ENCODE measurements at regions not wholly inside any gene's neighbourhood (a gene's known extent, or its start where the extent isn't known, plus 50 kb on each side); places are given as distances from the start of the nearest gene placed in this dataset.

DNA sequence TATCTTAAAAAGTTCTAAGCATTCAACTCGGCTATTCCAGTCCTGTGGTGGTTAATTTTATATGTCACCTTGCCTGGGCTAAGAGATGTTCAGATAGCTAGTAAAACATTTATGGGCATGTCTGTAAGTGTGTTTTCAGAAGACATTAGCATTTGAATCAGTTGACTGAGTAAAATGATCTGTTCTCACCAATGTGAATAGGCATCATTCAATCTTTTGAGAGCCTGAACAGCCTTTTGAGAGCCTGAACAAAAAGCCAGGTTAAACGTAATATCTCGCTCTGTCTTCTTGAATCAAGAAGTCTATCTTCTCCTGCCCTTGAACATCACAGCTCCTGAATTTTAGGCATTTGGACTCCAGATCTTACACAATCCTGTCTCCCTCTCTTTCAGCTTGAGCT lies 1266.1 kb downstream of the LRFN5 start:
- H3K27ac ChIP-seq (ENCODE audit: low read depth), result no peak overlapping the region
- WGBS, result 69% methylated on average over 3 of the region's 3 CpGs
- no peaks in the 10 kb centered on the region for H3K4me1 ChIP-seq (ENCODE audit: insufficient read depth)
- no peak for DNase-seq (ENCODE audit: extremely low spot score)
- no peak overlapping the region for H3K4me3 ChIP-seq (ENCODE audit: low read depth, low read length)
- no peaks in the 10 kb centered on the region for H3K36me3 ChIP-seq (ENCODE audit: insufficient read depth)

DNA sequence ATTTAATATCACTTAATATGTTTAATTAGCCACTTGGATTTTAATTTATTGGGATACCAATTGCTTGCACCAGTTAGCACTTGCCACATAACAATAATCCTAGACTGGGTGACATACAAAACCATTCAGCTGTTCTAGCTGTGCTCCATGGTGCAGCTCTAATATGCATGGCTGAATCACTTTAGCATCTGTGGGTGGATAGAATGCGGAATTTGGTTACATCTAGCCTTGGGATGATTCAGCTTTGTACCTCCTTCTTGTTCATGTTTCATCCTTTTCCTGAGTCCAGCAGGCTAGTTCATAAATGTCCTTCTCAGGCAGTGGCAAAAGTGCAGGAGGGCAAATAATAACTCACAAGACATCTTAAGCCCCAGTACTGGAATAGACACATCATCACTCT lies 1263.0 kb downstream of the LRFN5 start:
- Histone ChIP-seq H3K4me3 (ENCODE audit: low read depth, low read length) (no peak overlapping the region), H3K4me1 (ENCODE audit: insufficient read depth) (no peaks in the 10 kb centered on the region), H3K27ac (ENCODE audit: low read depth) (no peak overlapping the region), H3K36me3 (ENCODE audit: insufficient read depth) (no peaks in the 10 kb centered on the region)
- WGBS, result 94% methylated on average over 1 of the region's 1 CpG
- no peak for DNase-seq (ENCODE audit: extremely low spot score)

DNA sequence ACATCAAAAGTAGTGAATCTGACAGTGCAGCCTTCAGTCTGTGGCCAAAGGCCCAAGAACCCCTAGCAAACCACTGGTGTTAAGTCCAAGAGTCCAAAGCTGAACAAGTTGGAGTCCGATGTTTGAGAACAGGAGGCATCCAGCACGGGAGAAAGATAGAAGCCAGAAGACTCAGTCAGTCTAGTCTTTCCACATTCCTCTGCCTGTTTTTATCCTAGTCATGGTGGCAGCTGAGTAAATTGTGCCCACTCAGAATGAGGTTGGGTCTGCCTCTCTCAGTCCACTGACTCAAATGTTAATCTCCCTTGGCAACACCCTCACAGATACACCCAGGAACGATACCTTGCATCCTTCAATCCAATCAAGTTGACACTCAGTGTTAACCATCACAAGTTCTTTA lies 1255.4 kb downstream of the LRFN5 start:
- DNase-seq (ENCODE audit: extremely low spot score), result no peak
- Histone ChIP-seq H3K4me1 (ENCODE audit: insufficient read depth) (no peaks in the 10 kb centered on the region), H3K36me3 (ENCODE audit: insufficient read depth) (no peaks in the 10 kb centered on the region), H3K27ac (ENCODE audit: low read depth) (no peak overlapping the region), H3K4me3 (ENCODE audit: low read depth, low read length) (no peak overlapping the region)
- 93% methylated on average over 3 of the region's 3 CpGs for WGBS

DNA sequence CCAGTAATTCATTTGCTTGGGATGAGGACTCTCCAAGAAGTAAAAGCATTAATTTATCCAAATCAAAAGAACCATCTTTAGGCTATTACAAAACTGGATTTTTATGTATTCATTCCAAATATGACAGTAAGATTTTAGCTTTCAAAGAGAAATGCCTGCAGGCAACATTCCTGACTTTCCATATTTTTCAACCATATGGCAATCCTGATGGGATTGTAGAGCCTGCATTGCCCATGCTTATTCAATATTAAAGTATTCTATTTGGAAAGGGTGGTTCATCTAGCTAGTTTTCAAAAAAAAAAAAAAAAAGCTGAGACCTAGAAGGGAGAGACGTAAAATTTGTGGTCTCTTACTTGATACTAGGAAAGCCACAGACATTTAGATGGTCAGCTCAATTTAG lies 1253.7 kb downstream of the LRFN5 start:
- WGBS, result 91% methylated on average over 1 of the region's 1 CpG
- no peaks in the 10 kb centered on the region for H3K36me3 ChIP-seq (ENCODE audit: insufficient read depth)

DNA sequence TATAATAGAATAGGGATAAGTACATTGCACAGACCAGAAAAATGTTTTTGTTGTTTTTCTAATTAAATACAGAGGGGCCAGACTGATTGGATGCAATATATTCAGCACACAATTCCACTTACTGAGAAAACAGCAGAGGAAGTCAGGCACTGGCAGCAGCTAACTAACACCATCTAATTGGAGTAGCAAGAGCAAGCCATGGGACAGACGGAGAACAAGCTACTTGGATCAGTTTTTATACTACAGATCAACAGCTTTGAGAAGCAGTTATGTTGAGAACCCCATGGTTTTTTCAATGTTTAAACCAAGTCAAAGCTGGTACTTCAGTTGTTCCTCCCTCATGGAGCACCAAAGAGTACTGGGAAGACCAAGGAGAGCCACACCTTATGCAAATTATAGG lies 1249.4 kb downstream of the LRFN5 start:
- Histone ChIP-seq H3K36me3 (ENCODE audit: insufficient read depth) (no peaks in the 10 kb centered on the region), H3K27ac (ENCODE audit: low read depth) (no peak overlapping the region), H3K4me1 (ENCODE audit: insufficient read depth) (no peaks in the 10 kb centered on the region), H3K4me3 (ENCODE audit: low read depth, low read length) (no peak overlapping the region)
- DNase-seq (ENCODE audit: extremely low spot score), result no peak
- WGBS, result 85% methylated on average over 1 of the region's 1 CpG

More for the DNA sequence above, 1253.7 kb downstream of the LRFN5 start:
- Histone ChIP-seq H3K4me3 (ENCODE audit: low read depth, low read length) (no peak overlapping the region), H3K27ac (ENCODE audit: low read depth) (no peak overlapping the region), H3K4me1 (ENCODE audit: insufficient read depth) (no peaks in the 10 kb centered on the region)
- no peak for DNase-seq (ENCODE audit: extremely low spot score)

DNA sequence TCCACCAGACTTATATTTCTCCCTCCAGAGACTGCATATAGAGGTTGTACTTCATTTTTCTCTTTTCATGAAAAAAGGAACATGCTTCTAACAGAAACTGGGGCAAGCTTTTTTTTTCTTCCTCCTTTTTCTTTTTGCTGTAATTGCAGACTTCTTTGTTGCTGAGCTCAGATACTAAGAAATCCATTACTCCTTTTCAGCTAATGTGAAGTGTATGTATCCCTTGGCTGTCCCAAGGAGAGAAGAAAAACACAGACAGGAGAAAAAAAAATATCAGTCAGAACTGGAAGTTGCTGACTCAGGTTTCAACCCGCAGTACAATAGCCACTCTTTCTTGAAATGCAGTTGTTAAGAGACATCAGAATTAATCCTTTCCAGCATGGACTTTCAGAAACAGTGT lies 1248.4 kb downstream of the LRFN5 start:
- Histone ChIP-seq H3K27ac (ENCODE audit: low read depth) (no peak overlapping the region), H3K4me1 (ENCODE audit: insufficient read depth) (no peaks in the 10 kb centered on the region), H3K36me3 (ENCODE audit: insufficient read depth) (no peaks in the 10 kb centered on the region), H3K4me3 (ENCODE audit: low read depth, low read length) (no peak overlapping the region)
- WGBS, result 15% methylated on average over 1 of the region's 1 CpG
- DNase-seq (ENCODE audit: extremely low spot score), result no peak

DNA sequence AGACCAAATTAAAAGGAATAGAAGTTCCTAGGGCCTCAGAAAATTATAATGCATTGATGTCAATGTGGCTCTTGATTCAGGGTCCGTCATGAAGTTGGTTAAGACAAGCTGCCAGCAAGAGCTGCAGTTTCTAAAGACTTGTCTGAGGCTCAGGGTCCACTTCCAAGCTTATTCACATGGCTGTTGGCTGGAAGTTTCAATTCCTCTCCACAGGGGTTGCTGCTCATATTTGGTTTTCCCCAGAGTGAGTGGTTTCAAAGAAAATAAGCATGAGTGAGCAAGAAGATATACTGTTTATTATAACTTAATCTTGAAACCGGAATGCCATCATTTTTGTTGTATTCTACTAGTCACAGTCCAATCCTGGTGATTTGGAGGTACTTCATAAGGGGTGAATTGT lies 1247.4 kb downstream of the LRFN5 start:
- H3K36me3 ChIP-seq (ENCODE audit: insufficient read depth), result no peaks in the 10 kb centered on the region
- 68% methylated on average over 2 of the region's 2 CpGs for WGBS
- no peak overlapping the region for H3K4me3 ChIP-seq (ENCODE audit: low read depth, low read length)
- no peaks in the 10 kb centered on the region for H3K4me1 ChIP-seq (ENCODE audit: insufficient read depth)
- DNase-seq (ENCODE audit: extremely low spot score), result no peak
- H3K27ac ChIP-seq (ENCODE audit: low read depth), result no peak overlapping the region

DNA sequence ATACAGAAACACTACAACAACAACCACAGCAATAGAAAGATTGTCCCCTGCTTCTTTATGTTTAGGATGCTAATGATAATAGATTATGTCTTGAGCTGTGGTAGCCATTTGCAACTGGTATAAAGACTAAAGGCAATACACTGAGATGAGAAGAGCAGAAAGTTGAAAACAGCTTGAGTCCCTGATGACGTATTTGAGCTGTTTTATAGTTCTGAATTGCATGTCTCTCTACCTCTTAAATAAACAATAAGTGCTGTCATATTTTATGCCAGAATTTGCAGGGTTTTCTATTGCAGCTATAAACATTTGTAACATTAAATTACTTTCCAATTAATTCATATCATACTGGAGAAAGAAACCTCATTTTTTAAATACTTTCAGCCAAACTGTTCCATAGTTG lies 1242.0 kb downstream of the LRFN5 start:
- H3K4me3 ChIP-seq (ENCODE audit: low read depth, low read length), result no peak overlapping the region
- 33% methylated on average over 1 of the region's 1 CpG for WGBS
- H3K4me1 ChIP-seq (ENCODE audit: insufficient read depth), result no peaks in the 10 kb centered on the region
- no peak for DNase-seq (ENCODE audit: extremely low spot score)
- no peak overlapping the region for H3K27ac ChIP-seq (ENCODE audit: low read depth)
- H3K36me3 ChIP-seq (ENCODE audit: insufficient read depth), result no peaks in the 10 kb centered on the region

DNA sequence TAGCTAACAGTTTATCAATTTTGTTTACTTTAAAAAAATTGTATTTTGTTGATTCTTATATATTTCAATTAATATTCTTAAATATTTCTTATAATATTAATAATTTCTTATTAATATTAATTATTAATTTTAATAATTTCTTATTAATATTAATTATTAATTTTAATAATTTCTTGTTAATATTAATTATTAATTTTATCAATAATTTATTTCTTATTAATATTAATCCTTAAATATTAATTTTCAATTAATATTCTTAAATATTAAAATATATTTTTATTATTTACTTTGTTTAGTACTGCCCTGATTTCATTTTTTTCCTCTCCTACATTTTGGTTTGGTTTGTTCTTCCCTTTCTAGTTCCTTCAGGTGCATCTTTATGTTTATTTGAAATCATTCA lies 1208.1 kb downstream of the LRFN5 start:
- H3K4me1 ChIP-seq (ENCODE audit: insufficient read depth), result no peaks in the 10 kb centered on the region
- H3K4me3 ChIP-seq (ENCODE audit: low read depth, low read length), result no peak overlapping the region
- no peak overlapping the region for H3K27ac ChIP-seq (ENCODE audit: low read depth)
- DNase-seq (ENCODE audit: extremely low spot score), result no peak
- H3K36me3 ChIP-seq (ENCODE audit: insufficient read depth), result no peaks in the 10 kb centered on the region

DNA sequence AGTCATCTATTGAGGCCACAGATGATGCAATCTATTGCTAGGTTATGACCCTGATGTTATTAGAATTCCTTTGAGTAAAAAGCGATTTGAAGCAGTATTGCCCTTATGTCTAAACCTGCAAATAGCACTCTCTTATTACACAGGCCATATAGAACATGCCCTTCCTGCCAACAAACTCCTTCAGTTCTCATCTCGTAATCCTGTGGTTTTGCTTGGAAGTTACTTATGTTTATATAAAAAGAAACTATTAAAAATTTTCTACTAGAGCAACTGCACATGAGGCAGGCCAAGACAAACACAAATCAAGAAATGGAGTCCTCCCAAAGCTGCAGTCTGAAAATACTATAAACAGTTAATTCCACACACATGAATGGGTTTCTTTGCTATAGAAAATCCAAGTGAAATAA lies 1200.2 kb downstream of the LRFN5 start:
- Histone ChIP-seq H3K4me3 (ENCODE audit: low read depth, low read length) (no peak overlapping the region), H3K4me1 (ENCODE audit: insufficient read depth) (no peaks in the 10 kb centered on the region), H3K36me3 (ENCODE audit: insufficient read depth) (no peaks in the 10 kb centered on the region), H3K27ac (ENCODE audit: low read depth) (no peak overlapping the region)
- WGBS, result 18% methylated on average over 2 of the region's 2 CpGs
- peak; percentile 64 for DNase-seq (ENCODE audit: extremely low spot score)

DNA sequence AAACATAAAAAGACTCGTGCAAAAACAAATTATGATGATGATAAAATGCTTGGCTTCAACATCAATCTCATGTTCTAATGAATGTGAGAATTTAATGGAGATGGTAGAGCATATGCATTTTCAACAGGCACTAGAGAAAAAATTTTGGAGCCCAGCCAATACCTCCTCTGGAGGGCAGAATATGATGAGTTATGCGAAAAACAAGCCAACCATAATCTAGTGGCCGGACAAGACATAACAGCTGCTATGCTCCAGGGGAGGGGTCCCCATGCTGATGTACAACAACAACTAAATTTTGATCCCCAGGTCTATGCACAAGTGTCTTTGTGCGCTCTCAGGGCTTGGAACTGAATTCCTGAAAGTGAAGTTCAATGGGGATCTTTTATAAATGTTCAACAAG lies 1197.5 kb downstream of the LRFN5 start:
- 91% methylated on average over 4 of the region's 4 CpGs for WGBS
- no peak for DNase-seq (ENCODE audit: extremely low spot score)
- Histone ChIP-seq H3K4me1 (ENCODE audit: insufficient read depth) (no peaks in the 10 kb centered on the region), H3K36me3 (ENCODE audit: insufficient read depth) (no peaks in the 10 kb centered on the region), H3K27ac (ENCODE audit: low read depth) (no peak overlapping the region), H3K4me3 (ENCODE audit: low read depth, low read length) (no peak overlapping the region)

DNA sequence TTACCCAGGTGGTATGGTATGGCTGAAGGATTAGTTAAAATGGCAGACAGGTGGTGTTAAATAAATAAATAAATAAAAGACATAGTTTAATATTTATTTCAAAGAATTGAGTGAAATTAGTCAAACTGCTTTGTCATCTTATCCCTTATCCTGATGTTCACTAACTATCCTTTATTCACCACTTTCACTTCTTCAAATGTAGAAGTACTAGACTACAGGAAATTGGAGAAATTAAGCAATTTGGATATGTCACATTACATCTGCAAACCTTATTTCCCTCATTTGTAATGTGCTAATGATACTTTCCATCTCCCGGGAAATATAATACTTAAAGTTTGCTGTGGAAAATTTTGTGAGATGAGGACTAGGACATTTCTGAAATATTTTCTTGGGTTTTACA lies 1195.7 kb downstream of the LRFN5 start:
- H3K4me3 ChIP-seq (ENCODE audit: low read depth, low read length), result no peak overlapping the region
- no peaks in the 10 kb centered on the region for H3K36me3 ChIP-seq (ENCODE audit: insufficient read depth)
- no peak overlapping the region for H3K27ac ChIP-seq (ENCODE audit: low read depth)
- H3K4me1 ChIP-seq (ENCODE audit: insufficient read depth), result no peaks in the 10 kb centered on the region
- 96% methylated on average over 1 of the region's 1 CpG for WGBS
- no peak for DNase-seq (ENCODE audit: extremely low spot score)

DNA sequence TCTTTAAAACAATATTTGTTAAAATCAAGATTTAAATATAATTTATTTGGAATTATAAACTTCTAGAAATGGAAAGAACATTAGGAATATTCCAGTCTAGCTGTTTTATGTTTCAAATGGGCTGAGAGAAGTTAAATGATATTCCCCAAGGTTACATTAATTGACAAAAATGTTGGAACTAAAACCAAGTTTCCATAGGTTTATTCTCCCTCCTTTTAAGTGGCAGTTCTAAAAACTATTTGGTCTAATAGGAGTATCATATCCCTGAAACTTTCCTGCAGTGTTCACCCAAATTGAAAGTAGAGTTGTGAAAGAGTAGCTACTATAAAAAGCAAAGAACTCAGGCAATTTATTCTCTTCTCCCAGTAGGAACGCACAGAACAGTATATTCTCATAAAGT lies 1185.5 kb downstream of the LRFN5 start:
- no peak for DNase-seq (ENCODE audit: extremely low spot score)
- WGBS, result 39% methylated on average over 1 of the region's 1 CpG
- H3K27ac ChIP-seq (ENCODE audit: low read depth), result no peak overlapping the region
- no peaks in the 10 kb centered on the region for H3K36me3 ChIP-seq (ENCODE audit: insufficient read depth)
- H3K4me3 ChIP-seq (ENCODE audit: low read depth, low read length), result no peak overlapping the region
- H3K4me1 ChIP-seq (ENCODE audit: insufficient read depth), result no peaks in the 10 kb centered on the region

DNA sequence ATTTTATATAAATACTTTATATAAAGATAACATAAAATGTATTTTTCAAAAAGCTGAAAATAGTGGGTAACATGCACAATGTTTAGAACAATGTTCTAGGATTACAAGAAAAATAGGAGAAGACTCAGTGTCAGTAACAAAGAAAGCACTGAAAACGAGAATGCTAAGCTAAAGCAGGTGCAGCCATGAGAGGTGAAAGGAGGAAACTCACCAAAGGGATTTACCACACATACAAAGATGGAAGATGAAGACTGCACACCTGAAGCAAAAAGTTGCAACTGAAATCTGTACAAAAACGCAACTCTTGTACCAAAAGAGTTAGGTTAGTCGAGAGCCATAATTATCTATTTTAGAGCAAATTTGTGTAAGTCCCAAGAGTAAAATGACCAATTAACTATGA lies 1176.1 kb downstream of the LRFN5 start:
- Histone ChIP-seq H3K4me3 (ENCODE audit: low read depth, low read length) (no peak overlapping the region), H3K27ac (ENCODE audit: low read depth) (no peak overlapping the region), H3K4me1 (ENCODE audit: insufficient read depth) (no peaks in the 10 kb centered on the region), H3K36me3 (ENCODE audit: insufficient read depth) (no peaks in the 10 kb centered on the region)
- WGBS, result 78% methylated on average over 3 of the region's 3 CpGs
- DNase-seq (ENCODE audit: extremely low spot score), result no peak

DNA sequence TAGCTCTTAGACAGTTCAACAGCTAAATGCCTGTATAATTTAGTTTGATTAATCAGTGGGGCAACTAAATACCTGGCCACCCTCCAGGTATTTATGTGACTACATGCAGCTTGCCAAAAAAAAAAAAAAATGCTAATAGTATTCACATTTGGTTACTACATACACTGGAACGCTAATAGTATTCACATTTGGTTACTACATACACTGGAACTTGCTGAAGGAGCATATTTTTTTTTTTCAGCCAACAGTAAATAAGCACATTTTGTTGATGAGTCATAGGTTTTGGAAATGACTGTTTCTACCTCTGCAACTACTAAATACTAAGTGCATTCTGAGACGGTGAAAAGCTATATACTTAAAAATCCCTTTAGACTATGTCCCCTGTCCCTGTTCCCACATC lies 1172.3 kb downstream of the LRFN5 start:
- Histone ChIP-seq H3K4me1 (ENCODE audit: insufficient read depth) (no peaks in the 10 kb centered on the region), H3K27ac (ENCODE audit: low read depth) (no peak overlapping the region), H3K36me3 (ENCODE audit: insufficient read depth) (no peaks in the 10 kb centered on the region), H3K4me3 (ENCODE audit: low read depth, low read length) (no peak overlapping the region)
- DNase-seq (ENCODE audit: extremely low spot score), result no peak
- 79% methylated on average over 2 of the region's 2 CpGs for WGBS
